ENCODE measurements at regions not wholly inside any gene's neighbourhood (a gene's known extent, or its start where the extent isn't known, plus 50 kb on each side); places are given as distances from the start of the nearest gene placed in this dataset.
A peak's percentile ranks its signal among the peaks of the same experiment; 100 is the strongest.
"Not testable (repeated sequence)": the region's sequence is repeated elsewhere in the genome, so short reads cannot be mapped to it uniquely, and the experiment has no call there.

- DNase-seq (ENCODE audit: low read depth in 2 of 2) = no peak
Observed at GRCh38 chr4:162841753-162842152, 324.9 kb downstream of the NAF1 start.

GRCh38 chr4:162839814-162840213, 326.9 kb downstream of the NAF1 start:
- no peak for DNase-seq (ENCODE audit: low read depth in 2 of 2)

GRCh38 chr4:162838671-162839070, 328.0 kb downstream of the NAF1 start:
- DNase-seq (ENCODE audit: low read depth in 2 of 2) = no peak

GRCh38 chr4:162837679-162838078, 329.0 kb downstream of the NAF1 start:
- no peak for DNase-seq (ENCODE audit: low read depth in 2 of 2)

GRCh38 chr4:162837241-162837640, 329.4 kb downstream of the NAF1 start:
- no peak for DNase-seq (ENCODE audit: low read depth in 2 of 2)

GRCh38 chr4:162836773-162837172, 329.9 kb downstream of the NAF1 start:
- no peak for DNase-seq (ENCODE audit: low read depth in 2 of 2)

- DNase-seq (ENCODE audit: low read depth in 2 of 2) = not testable (repeated sequence)
Observed at GRCh38 chr4:162836258-162836657, 330.4 kb downstream of the NAF1 start.

- DNase-seq (ENCODE audit: low read depth in 2 of 2) = no peak
Observed at GRCh38 chr4:162830899-162831298, 335.8 kb downstream of the NAF1 start.

GRCh38 chr4:162817374-162817773, 349.3 kb downstream of the NAF1 start:
- not testable (repeated sequence) for DNase-seq (ENCODE audit: low read depth in 2 of 2)

- DNase-seq (ENCODE audit: low read depth in 2 of 2) = no peak
Observed at GRCh38 chr4:162804351-162804924, 362.3 kb downstream of the NAF1 start.

GRCh38 chr4:162803378-162803777, 363.3 kb downstream of the NAF1 start:
- DNase-seq (ENCODE audit: low read depth in 2 of 2) = no peak

GRCh38 chr4:162797108-162797507, 369.6 kb downstream of the NAF1 start:
- no peak for DNase-seq (ENCODE audit: low read depth in 2 of 2)

GRCh38 chr4:162793571-162793970, 373.1 kb downstream of the NAF1 start:
- peak in 1 of 2 donors; percentile 21 for DNase-seq (ENCODE audit: low read depth in 2 of 2)

GRCh38 chr4:162793004-162793403, 373.7 kb downstream of the NAF1 start:
- no peak for DNase-seq (ENCODE audit: low read depth in 2 of 2)

GRCh38 chr4:162791226-162791625, 375.5 kb downstream of the NAF1 start:
- no peak for DNase-seq (ENCODE audit: low read depth in 2 of 2)

GRCh38 chr4:162787120-162787519, 379.6 kb downstream of the NAF1 start:
- DNase-seq (ENCODE audit: low read depth in 2 of 2) = no peak

- no peak for DNase-seq (ENCODE audit: low read depth in 2 of 2)
Observed at GRCh38 chr4:162782778-162783525, 383.7 kb downstream of the NAF1 start.

- no peak for DNase-seq (ENCODE audit: low read depth in 2 of 2)
Observed at GRCh38 chr4:162782096-162782777, 384.5 kb downstream of the NAF1 start.

- DNase-seq (ENCODE audit: low read depth in 2 of 2) = no peak
Observed at GRCh38 chr4:162770761-162771490, 395.8 kb downstream of the NAF1 start.

GRCh38 chr4:162767083-162767482, 399.6 kb downstream of the NAF1 start:
- DNase-seq (ENCODE audit: low read depth in 2 of 2) = no peak

GRCh38 chr4:162761965-162762364, 404.7 kb downstream of the NAF1 start:
- no peak for DNase-seq (ENCODE audit: low read depth in 2 of 2)

- DNase-seq (ENCODE audit: low read depth in 2 of 2) = not testable (repeated sequence)
Observed at GRCh38 chr4:162740228-162740627, 426.5 kb downstream of the NAF1 start.

Measured in dermis microvascular lymphatic vessel endothelial cell (primary cell).